Activated CD4-positive, alpha-beta T cell treated with anti-CD3 and anti-CD28 coated beads, Interleukin-2, amount 50 U/mL, for 16 hours (primary cell): ENCODE measurements at regions not wholly inside any gene's neighbourhood (a gene's known extent, or its start where the extent isn't known, plus 50 kb on each side); places are given as distances from the start of the nearest gene placed in this dataset.
"Not testable (repeated sequence)": the region's sequence is repeated elsewhere in the genome, so short reads cannot be mapped to it uniquely, and the experiment has no call there.

Experiments used
- DNase-seq: peaks from one replicate; pipeline ENCODE4 v3.0.0-alpha.2; 2020

DNA sequence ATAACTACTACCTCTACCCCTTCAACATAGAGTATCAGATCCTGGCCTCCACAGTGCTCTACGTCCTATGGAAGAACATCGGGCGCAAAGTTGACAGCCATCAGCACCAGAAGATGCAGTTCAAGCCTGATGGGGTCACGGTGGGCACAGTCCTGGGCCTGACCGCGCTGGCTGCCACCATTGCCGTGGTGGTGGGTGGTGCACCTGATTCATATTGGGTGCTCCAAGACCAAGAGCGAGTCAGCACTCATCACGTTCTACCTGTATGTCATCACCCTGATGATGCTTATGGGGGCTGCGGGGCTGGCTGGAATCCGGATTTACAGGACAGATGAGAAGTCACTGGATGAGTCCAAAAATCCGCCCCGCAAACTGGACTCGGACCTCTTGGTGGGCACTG is 846.4 kb downstream of the RPIA start:
- not testable (repeated sequence) for DNase-seq

DNA sequence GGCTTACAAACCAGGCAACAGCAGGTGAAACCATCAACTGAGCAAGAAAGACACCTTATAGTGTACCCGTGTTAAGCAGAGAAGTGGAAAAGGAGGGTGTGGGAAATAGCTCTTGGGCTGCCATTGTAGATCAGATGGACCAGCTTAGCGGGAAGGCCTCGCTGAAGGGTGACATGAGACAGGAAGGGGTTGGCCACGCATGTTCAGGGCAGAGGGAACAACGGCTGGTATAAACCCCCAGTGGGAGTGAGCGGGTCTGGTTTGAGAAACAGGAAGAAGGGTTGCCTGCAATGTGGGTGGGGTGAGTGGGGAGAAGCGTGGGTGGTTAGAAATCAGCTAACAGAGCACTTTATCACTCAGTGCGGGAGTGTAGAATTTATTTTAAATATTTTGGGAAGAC is 852.6 kb downstream of the RPIA start:
- DNase-seq = not testable (repeated sequence)

DNA sequence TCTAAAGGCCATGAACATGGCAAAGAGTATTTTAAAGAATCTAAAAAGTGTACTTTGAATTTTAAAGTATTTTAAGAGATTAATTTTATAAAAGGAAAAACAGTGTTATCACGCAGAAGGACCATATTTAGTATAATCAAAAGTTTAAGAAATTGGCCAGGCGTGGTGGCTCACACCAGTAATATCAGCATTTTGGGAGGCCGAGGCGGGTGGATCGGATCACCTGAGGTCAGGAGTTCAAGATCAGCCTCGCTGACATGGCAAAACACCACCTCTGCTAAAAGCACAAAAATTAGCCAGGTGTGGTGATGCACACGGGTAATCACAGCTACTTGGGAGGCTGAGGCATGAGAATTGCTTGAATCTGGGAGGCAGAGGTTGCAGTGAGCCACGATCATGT is 887.7 kb downstream of the RPIA start:
- not testable (repeated sequence) for DNase-seq

DNA sequence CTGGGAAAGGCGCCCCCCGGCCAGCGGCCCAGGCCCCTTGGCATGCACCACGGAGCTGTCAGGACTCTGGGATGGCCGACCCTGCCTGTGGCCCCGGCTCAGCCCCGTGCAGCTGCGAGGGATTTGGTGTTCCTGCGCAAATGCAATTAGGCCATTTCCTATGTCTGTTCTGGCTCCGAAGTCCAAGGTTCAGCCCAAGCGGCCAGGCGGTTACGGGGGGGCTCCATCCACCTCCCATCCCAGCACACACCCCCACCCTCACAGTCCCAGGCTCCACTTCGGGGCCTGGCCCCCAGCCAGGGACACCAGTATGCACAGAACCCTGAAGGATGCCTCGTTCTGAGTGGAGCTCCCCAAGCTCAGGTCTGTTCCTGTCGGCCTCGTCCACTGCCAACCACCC is 891.3 kb downstream of the RPIA start:
- not testable (repeated sequence) for DNase-seq

DNA sequence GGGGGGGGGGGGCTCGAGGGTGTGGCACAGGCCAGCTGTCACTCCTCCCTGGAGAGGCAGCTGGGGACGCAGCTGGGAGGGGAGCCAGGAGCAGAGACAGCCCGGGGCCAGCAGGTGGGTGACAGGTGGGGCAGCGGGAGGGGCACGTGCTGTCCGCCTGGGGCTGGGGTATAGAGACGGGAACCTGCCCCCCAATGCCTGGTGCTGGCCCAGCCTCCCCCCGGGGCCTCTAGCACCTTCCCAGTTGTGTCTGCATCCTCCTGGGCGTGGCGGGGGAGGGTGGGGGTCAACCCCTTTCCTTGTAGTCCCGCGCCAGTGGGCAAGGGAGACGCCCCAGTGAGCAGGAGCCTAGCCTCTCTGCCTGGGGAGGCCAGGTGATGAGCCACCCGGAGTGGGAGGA is 892.6 kb downstream of the RPIA start:
- DNase-seq = not testable (repeated sequence)

DNA sequence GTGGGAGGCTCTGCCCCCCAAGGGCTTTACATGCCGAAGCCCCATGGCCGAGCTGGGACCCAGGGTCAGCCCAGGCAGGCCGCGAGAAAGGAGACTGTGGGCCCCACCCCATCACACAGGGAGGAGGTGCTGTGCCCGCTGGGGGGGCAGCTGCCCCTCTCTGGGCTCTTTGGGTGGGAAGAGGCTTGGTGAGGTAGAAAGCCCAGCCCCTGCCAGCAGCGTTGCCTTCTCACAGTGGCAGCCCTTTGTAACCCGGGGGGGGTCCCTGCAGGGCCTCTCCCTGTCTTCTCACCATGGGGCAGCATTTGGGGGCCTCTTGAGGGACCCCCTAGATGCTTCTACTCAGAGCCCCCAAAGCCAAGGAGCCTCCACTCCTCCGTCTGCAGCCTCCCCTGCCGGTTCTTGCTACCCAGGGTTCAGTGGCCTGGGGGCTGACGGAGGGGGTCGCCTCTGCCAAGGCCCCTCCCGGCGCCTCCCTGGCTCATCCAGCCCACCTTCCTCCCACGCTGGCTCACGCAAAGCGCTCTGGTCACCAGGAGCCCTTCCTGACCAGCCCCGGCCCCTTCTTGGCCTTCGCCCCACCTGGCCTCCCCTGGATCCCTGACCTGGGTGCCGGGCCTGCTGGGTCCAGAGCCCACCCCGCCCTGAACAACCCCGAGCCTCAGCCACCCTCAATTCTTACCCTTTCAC is 893.5 kb downstream of the RPIA start:
- DNase-seq = not testable (repeated sequence)

DNA sequence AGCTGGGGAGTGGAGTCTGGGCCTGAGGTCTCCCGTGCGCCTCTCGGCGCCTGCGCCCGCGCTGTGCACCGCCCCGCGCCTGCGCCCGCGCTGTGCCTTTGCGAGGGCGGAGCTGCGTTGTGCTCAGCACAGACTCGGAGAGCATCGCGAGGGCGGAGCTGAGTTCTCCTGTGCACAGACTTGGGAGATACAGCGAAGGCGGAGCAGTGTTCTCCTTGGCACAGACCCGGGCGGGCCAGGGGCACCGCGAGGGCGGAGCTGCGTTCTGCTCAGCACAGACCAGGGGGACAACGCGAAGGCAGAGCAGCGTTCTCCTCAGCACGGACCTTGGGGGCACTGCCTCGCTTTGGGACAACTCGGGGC is 894.1 kb downstream of the RPIA start:
- peak; percentile 45 for DNase-seq

DNA sequence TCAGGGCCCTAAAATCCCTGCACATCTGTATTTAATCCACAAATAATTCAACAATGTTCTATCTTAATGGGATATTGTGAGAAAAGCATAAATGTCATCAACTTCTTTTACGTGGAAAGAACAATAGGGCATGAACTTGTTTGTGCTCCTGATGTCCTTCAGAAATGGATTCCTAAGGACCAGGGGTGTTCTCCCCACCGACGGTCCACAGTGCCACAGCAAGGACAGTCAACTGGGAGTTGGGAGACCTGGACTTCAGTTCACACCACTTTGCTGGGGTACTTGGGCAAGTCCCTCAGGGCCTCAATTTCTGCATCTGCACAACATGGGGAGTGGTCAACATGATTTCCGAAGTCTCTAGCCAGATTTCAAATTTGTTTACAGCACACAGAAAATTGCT is 908.4 kb downstream of the RPIA start:
- not testable (repeated sequence) for DNase-seq

DNA sequence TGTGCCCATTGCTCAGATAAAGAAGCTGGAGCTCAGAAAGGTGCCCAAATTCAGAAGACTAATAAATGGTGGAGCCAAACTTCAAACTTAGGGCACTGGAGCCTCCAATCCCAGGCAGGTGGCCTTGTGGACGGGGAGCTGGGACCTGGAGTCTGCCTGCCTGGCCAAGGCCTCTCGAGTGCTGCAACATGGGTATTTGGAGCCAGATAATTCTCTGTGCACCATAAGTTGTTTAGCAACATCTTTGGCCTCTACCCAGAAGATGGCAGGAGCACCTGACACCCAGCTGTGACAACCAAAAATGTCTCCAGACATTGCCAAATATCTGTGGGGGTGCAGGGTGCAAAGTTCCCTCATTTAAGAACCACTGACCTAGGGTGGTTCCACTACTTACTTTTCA is 915.0 kb downstream of the RPIA start:
- DNase-seq = not testable (repeated sequence)

DNA sequence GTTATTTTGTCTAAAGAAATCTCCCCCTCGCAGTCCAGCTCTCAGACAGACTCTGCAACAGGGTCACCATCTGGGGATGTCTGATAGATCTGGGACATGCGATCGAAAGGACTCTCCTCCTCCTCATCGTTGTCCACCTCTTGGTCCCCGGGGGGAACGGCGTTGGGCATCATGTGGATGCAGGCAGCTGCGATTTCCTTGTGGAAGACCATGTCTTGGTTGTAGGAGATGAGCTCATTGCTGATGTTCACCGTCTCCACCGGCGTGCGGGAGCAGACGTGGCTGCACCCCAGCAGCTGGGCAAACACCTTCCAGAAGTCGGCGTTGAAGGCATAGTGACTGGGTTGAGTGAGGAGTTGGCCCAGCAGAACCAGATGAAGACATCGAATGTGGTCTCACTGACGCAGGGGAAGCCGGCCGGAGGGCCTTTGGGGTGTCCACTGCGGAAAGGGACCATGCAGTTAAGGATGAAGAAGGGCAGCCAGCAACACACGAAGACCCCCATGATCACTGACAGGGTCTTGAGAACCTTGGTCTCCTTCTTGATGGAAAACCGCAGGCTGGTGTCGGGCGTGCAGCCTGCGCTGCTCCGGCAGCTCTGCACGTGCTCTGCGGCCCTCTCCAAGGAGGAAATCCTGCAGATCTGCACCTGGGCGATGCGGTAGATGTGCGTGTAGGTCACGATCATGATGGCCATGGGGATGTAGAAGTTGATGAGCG is 918.9 kb downstream of the RPIA start:
- DNase-seq = not testable (repeated sequence)

DNA sequence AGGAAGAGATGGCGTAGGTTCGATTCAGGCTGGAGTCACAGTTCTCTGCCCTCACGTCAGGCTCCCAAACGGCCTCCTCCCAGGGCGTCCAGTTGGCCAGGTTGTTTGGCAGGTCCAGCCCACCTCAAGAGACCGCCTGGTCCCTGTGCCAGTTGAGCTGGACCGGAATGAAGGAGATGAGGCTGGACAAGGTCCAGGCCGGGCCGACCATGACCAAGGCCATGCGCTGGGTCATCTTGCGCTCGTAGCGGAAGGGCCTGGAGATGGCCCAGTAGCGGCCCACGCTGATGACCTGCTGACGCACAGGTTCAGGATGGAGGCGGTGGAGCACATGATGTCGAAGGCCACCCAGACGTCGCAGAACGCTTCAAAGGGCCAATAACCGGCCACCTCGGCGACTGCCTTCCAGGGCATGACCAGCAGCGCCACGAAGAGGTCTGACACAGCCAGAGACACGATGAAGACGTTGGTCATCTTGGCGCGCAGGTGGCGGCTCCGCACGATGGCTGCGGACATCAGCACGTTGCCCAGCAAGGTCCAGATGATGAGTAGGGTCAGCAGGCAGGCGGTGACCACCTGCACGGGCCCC is 919.5 kb downstream of the RPIA start:
- not testable (repeated sequence) for DNase-seq

DNA sequence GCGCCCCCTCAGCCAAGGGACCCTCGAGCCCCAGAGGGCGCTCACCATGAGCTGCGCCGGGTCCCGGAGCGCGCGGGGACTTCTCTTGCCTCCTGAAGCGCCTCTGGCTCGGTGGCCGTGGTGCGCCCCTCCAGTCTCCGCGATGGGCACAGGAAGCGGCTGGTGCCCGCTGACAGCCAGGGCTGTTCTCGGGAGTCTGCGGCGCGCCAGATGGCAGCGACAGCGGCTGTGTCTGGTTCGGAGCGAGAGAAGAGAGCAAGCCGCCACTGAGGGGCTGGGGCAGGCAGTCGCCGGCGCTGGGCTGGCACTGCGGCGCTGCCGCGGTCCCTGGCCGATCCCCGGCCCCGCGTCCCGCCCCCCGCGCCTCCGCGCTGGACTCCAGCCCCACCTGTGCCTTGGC is 920.2 kb downstream of the RPIA start:
- DNase-seq = not testable (repeated sequence)

DNA sequence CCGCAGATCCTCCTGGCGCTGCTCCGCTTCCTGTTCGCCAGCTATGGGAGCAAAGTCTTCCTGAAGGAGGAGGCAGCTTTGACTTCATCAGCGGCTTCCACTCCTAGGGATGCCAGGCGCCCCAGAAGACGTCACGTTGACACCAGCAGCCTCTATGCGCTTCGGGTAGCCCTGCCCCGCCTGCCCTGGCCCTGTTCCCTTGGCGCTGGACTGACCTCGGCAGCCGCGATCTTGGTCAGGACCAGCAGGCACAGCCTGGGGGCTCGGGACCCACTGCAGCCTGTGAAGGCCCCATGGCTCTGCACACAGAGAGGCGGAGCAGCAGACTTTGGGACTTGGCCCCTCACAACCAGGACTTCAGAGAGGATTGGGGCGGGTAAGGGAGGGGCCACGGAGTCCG is 957.8 kb downstream of the RPIA start:
- not testable (repeated sequence) for DNase-seq

DNA sequence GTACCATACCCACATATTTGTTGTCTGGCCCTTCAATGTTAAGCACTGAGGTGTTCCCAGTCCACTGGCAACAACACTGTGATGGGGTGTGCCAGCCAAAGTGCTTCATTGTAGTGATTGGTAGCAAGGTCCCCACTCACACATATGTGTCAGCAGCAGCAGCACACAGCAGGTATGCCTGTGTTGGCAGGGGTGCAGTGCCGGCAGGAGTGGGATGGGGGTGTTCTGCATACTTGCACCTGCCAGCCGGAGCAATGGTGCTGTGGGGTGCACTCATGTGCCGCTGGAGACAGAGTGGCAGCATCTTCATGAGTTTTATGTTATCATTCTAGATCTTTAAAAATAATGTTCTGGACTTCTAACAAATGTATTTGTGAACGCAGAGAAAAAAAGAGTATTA is 987.8 kb downstream of the RPIA start:
- not testable (repeated sequence) for DNase-seq
